ENCODE measurements at regions not wholly inside any gene's neighbourhood (a gene's known extent, or its start where the extent isn't known, plus 50 kb on each side); places are given as distances from the start of the nearest gene placed in this dataset.
A peak's percentile ranks its signal among the peaks of the same experiment; 100 is the strongest.

DNA sequence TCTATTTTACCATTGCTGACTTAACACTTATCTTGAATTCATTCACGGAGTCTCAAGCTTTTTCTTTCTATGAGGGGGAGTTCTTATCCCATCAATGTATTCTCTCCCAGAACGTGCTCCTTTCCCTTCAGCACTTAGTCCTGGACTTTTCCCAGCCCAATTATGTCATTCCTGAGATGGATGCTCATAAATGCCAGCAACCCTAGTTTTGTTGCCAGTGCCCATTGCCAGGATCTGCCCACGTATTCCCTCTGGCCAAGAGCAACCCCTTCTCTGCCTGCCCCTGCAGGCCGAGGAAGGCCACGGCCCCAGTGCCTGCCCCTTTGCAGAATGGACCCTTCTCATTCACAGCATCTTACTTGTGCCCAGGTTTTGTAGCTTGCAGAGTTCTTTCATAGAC, 67.4 kb upstream of the PPP1R3C start:
- Mint-ChIP-seq H3K27ac (no peak overlapping the region), H3K9me3 (no peaks in the 10 kb centered on the region), H3K4me3 (no peak overlapping the region), H3K36me3 (ENCODE audit: low read depth) (no peaks in the 10 kb centered on the region), H3K4me1 (ENCODE audit: low read depth) (peaks cover 16% of the 10 kb centered on the region), H3K27me3 (ENCODE audit: insufficient read depth) (peaks cover 7% of the 10 kb centered on the region)
- TF ChIP-seq, protein P1, sequence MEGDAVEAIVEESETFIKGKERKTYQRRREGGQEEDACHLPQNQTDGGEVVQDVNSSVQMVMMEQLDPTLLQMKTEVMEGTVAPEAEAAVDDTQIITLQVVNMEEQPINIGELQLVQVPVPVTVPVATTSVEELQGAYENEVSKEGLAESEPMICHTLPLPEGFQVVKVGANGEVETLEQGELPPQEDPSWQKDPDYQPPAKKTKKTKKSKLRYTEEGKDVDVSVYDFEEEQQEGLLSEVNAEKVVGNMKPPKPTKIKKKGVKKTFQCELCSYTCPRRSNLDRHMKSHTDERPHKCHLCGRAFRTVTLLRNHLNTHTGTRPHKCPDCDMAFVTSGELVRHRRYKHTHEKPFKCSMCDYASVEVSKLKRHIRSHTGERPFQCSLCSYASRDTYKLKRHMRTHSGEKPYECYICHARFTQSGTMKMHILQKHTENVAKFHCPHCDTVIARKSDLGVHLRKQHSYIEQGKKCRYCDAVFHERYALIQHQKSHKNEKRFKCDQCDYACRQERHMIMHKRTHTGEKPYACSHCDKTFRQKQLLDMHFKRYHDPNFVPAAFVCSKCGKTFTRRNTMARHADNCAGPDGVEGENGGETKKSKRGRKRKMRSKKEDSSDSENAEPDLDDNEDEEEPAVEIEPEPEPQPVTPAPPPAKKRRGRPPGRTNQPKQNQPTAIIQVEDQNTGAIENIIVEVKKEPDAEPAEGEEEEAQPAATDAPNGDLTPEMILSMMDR (IDR thresholded peaks at IDR 0.05) = no peak
- DNase-seq = no peak

DNA sequence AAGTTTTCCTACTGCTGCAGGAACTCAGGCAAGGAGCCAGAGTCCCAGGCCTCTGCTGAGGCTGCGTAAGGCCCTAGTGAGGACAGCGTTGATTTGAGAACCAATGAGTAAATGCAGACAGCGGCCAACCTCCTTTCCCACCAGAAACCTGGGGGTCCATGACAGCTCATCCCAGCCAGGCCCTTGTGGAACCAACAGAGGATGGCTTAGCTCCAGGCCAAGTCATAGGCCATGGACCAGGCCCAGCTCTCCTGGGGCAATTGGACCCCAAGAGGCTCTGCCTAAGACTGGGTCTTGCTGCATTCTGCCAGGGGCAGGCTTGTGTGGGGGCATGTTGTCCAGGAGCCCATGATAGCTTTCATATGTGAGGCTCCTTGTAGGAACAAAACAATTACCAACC, 65.4 kb upstream of the PPP1R3C start:
- H3K36me3 Mint-ChIP-seq (ENCODE audit: low read depth) = no peaks in the 10 kb centered on the region
- H3K27ac Mint-ChIP-seq = no peak overlapping the region
- H3K4me1 Mint-ChIP-seq (ENCODE audit: low read depth) = peaks cover 16% of the 10 kb centered on the region
- DNase-seq = no peak
- peaks cover 4% of the 10 kb centered on the region for H3K27me3 Mint-ChIP-seq (ENCODE audit: insufficient read depth)
- H3K9me3 Mint-ChIP-seq = no peaks in the 10 kb centered on the region
- TF ChIP-seq, protein P1 (IDR thresholded peaks at IDR 0.05) = no peak
- H3K4me3 Mint-ChIP-seq = no peak overlapping the region

DNA sequence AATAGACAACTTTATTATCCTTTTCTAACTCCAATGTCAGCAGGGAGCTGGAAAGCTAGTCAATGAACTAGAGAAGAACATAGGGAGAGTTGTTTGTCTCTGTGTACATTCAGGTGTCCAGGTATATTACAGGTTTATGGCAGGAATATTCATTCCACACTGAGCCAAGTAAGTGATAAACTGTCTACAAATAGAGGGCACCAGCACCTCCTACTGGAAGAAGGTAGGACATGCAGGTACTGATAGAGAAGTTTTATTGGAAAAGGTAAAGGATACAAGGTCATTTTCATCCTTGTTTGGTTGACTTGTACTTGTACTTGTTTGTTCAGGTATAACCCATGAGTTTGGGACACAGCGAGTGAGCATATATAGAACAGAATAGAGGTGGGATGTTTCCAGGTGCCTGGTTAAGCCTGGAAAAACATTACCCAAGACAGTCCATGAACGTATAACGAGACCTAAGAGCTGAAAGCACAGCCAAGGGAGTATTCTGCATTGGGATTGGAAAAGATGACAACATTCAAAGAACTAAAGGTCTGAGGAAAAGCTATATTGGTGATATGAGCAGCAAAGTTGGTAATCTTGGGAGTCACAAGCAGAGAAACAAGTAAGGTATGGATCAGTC, 61.4 kb upstream of the PPP1R3C start:
- Mint-ChIP-seq H3K4me1 (ENCODE audit: low read depth) (peaks cover 18% of the 10 kb centered on the region), H3K9me3 (no peaks in the 10 kb centered on the region), H3K27ac (no peak overlapping the region), H3K27me3 (ENCODE audit: insufficient read depth) (no peaks in the 10 kb centered on the region; the same call in none of the 2 replicates), H3K36me3 (ENCODE audit: low read depth) (no peaks in the 10 kb centered on the region), H3K4me3 (no peak overlapping the region)
- DNase-seq = peak; percentile 21
- TF ChIP-seq, protein P1 (IDR thresholded peaks at IDR 0.05) = peak; percentile 94

DNA sequence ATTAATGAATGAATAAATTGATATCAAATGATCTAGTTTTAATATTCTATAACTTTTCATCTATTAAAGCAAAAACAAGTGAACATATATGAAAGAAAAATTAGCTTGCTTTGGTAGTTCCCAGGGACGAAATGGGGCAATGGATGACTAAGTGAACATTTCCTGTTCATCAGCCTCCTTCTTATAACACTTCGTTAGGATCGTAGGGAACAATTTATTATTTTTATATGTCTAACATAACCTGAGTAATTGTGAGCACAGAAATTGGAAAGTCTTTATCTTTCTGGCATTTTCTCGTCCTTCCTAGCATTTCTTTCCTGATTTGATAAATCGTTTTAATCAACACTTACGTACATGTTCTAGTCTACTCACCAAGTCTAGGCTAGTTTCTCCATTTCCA, 59.1 kb upstream of the PPP1R3C start:
- Mint-ChIP-seq H3K27ac (no peak overlapping the region), H3K4me3 (no peak overlapping the region), H3K27me3 (ENCODE audit: insufficient read depth) (no peaks in the 10 kb centered on the region; the same call in 1 of the 2 replicates), H3K4me1 (ENCODE audit: low read depth) (peaks cover 35% of the 10 kb centered on the region), H3K36me3 (ENCODE audit: low read depth) (no peaks in the 10 kb centered on the region), H3K9me3 (no peaks in the 10 kb centered on the region)
- DNase-seq = no peak
- TF ChIP-seq, protein P1 (IDR thresholded peaks at IDR 0.05) = no peak

DNA sequence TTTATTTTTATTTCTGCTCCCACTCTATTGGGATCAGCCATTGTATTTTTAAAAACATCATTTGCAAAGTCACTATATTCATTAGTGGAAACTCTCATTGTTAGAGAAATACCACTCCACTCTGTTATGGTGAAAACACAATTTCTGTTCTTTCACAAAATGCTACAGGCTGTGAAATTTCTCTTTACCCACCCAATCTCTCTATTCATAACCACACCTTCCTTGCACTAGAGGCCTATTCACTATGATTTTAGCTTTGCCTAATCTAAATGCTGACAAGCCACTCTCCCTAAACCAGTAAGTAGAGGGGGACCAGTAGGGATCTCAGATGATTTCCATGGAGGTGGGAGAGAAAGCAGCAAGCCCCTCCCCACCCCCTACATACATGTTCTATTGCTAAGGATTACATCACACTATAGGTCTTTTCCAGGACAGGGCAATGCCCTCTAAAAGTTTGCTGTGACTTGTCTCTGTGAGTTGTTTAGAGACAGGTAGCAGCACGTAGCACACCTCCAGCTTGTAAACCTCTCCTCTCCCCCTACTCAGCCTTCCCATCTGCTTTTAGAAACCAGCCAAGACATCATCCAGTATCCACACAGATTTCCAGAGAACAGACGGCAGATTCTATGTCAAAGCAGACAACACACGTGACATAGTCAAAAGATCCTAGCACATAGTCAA, 58.3 kb upstream of the PPP1R3C start:
- no peaks in the 10 kb centered on the region for H3K9me3 Mint-ChIP-seq
- TF ChIP-seq, protein P1 (IDR thresholded peaks at IDR 0.05) = no peak
- no peak overlapping the region for H3K4me3 Mint-ChIP-seq
- H3K27ac Mint-ChIP-seq = no peak overlapping the region
- H3K4me1 Mint-ChIP-seq (ENCODE audit: low read depth) = peaks cover 41% of the 10 kb centered on the region
- H3K36me3 Mint-ChIP-seq (ENCODE audit: low read depth) = no peaks in the 10 kb centered on the region
- no peak for DNase-seq
- H3K27me3 Mint-ChIP-seq (ENCODE audit: insufficient read depth) = no peaks in the 10 kb centered on the region; the same call in 1 of the 2 replicates

Data from HFFc6 (cell line).